Type B pancreatic cell (in vitro differentiated cells): ENCODE measurements at regions not wholly inside any gene's neighbourhood (a gene's known extent, or its start where the extent isn't known, plus 50 kb on each side); places are given as distances from the start of the nearest gene placed in this dataset.

Experiments used
- DNase-seq: peaks from one replicate; pipeline ENCODE4 v3.0.0; 2021; ENCODE audit warnings: mixed read lengths; ENCODE audit not compliant: unreplicated experiment; ENCODE audit errors: extremely low spot score
- H3K27ac Mint-ChIP-seq: 2 replicates; pipeline ENCODE4 v1.8.0; 2021; ENCODE audit warnings: mild to moderate bottlenecking, mixed read lengths
- H3K27me3 Mint-ChIP-seq: 2 replicates; pipeline ENCODE4 v1.8.0; 2021; ENCODE audit warnings: mixed read lengths
- H3K36me3 Mint-ChIP-seq: 2 replicates; pipeline ENCODE4 v1.8.0; 2021; ENCODE audit warnings: mixed read lengths
- H3K4me1 Mint-ChIP-seq: one replicate; pipeline ENCODE4 v1.8.0; 2021; ENCODE audit warnings: mixed read lengths; ENCODE audit not compliant: unreplicated experiment
- H3K4me3 Mint-ChIP-seq: 2 replicates; pipeline ENCODE4 v1.8.0; 2021; ENCODE audit warnings: mild to moderate bottlenecking, mixed read lengths
- H3K9me3 Mint-ChIP-seq: 2 replicates; pipeline ENCODE4 v1.8.0; 2021; ENCODE audit warnings: mixed read lengths
- TF ChIP-seq, protein P1 (sequence below): fragments of 200-600 bp; sonication (generic); conservative IDR thresholded peaks from 2 replicates; pipeline ENCODE4 v1.5.0; 2021; ENCODE audit warnings: antibody characterized with exemption, mild to moderate bottlenecking

DNA sequence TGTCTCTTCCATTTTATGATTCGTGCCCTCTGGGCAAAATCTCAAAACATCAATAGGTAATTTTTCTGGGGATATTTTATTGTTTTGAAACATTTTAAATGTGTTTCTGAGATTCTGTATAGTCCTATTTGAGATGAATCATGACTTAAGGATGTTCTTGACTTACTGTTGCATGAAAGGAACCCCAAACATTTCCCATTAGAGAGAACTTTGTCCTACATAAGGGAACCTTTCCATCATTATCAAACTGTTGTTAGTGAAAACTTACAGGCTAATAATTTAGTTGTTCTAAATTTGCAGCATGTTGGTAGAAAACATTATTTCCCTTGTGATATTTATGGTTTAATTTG is 523.3 kb downstream of the PPARGC1A start:
- no peaks in the 10 kb centered on the region for H3K9me3 Mint-ChIP-seq
- H3K27ac Mint-ChIP-seq = no peak overlapping the region
- H3K4me3 Mint-ChIP-seq = no peak overlapping the region
- DNase-seq = no peak
- TF ChIP-seq, protein P1, sequence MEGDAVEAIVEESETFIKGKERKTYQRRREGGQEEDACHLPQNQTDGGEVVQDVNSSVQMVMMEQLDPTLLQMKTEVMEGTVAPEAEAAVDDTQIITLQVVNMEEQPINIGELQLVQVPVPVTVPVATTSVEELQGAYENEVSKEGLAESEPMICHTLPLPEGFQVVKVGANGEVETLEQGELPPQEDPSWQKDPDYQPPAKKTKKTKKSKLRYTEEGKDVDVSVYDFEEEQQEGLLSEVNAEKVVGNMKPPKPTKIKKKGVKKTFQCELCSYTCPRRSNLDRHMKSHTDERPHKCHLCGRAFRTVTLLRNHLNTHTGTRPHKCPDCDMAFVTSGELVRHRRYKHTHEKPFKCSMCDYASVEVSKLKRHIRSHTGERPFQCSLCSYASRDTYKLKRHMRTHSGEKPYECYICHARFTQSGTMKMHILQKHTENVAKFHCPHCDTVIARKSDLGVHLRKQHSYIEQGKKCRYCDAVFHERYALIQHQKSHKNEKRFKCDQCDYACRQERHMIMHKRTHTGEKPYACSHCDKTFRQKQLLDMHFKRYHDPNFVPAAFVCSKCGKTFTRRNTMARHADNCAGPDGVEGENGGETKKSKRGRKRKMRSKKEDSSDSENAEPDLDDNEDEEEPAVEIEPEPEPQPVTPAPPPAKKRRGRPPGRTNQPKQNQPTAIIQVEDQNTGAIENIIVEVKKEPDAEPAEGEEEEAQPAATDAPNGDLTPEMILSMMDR = no peak
- H3K27me3 Mint-ChIP-seq = peaks cover 2% of the 10 kb centered on the region
- H3K36me3 Mint-ChIP-seq = no peaks in the 10 kb centered on the region
- peaks cover 12% of the 10 kb centered on the region for H3K4me1 Mint-ChIP-seq

DNA sequence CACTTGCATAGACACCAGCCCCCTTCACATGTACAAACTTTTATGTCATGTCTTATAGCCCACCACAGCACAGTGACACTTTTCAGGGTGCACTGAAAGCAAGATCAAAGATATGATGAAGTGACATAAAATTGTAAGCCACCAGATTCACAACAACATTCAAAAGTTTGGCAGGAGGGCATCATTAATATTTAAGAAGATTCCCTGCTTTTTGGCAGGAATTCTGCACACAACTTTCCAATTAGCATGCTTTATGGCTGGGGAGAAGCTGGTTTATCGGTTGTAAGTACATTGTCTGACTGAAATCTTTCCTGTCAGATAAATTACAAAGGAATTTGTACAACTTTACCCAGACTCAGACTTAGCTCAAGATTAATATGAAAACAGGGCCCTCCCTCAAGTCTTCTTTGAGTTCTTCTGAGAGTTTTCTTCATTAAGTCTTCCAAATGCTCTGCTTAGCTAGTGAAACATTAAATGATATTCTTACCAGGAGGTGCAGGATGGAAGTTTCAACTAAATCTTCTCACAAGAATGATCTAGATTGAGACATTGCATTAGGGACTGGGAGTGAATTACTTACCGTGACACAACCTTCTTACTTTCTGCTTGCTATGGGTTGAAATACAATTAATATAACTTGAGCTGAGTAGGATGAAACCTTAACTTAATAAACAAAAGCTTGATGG is 523.8 kb downstream of the PPARGC1A start:
- Mint-ChIP-seq H3K9me3 (no peaks in the 10 kb centered on the region), H3K4me3 (no peak overlapping the region), H3K27me3 (peaks cover 2% of the 10 kb centered on the region), H3K36me3 (no peaks in the 10 kb centered on the region), H3K4me1 (peaks cover 12% of the 10 kb centered on the region), H3K27ac (no peak overlapping the region)
- no peak for DNase-seq
- TF ChIP-seq, protein P1 = no peak

DNA sequence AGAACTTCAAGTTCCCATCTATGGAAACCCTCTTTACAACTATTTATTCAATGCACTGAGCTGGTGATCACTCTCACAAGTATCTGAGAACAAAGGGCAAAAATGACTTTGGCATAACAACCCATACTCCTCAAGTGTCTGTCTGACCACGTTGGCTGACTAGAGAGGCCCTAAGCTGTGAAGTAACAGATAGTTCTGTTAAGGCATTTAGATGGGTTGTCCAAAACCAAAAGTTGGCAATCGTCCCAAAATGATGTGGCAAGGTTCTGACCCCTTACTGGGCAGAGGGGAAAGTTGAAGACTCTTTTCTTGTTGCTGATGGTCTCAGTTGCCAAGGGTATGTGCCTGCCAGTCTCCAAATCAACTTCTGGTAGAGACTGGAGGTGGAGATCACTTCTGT is 524.8 kb downstream of the PPARGC1A start:
- Mint-ChIP-seq H3K4me3 (no peak overlapping the region), H3K9me3 (no peaks in the 10 kb centered on the region), H3K27ac (no peak overlapping the region), H3K27me3 (peaks cover 2% of the 10 kb centered on the region), H3K36me3 (no peaks in the 10 kb centered on the region), H3K4me1 (peaks cover 12% of the 10 kb centered on the region)
- TF ChIP-seq, protein P1 = no peak
- no peak for DNase-seq

DNA sequence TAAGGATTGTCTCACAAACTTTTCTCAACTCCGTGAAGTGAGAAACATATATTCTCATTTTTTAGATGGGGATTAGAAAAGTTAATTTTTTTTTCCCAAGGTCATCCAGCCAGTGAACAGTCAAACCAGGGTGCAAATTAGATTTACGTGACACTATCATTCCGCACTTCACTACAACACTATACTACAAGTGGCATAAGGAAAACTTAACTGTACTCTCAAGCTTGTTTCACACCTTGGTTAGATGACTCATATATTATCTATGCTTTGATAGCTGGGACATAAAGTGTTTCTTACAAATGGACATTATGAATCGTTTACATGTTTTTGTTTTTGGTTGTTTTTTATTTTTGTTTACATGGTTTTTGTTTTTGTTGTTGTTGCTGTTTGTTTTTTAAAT is 525.7 kb downstream of the PPARGC1A start:
- Mint-ChIP-seq H3K36me3 (no peaks in the 10 kb centered on the region), H3K9me3 (no peaks in the 10 kb centered on the region), H3K27ac (no peak overlapping the region), H3K4me1 (peaks cover 8% of the 10 kb centered on the region), H3K4me3 (no peak overlapping the region), H3K27me3 (peaks cover 2% of the 10 kb centered on the region)
- no peak for DNase-seq
- TF ChIP-seq, protein P1 = no peak

DNA sequence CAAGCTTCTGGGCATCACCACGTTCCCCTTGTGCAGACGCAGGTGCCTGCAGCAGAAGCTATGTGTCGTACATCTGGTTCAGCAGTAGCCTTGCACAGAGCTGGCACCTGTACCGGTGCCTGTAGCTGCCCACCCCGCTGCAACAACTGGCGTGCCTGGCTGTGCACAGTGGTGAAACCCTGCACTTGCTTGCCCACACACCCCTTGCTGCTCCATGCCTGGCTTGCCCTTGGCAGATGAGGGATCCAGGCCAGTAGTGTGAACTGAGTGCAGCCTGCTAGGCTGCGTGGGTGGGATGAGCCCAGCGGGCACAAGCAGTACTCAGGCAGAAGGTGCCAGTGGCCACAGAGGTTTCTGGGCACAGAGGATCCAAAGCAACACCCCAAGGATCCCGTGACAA is 528.4 kb downstream of the PPARGC1A start:
- no peaks in the 10 kb centered on the region for H3K36me3 Mint-ChIP-seq
- DNase-seq = no peak
- H3K4me1 Mint-ChIP-seq = no peaks in the 10 kb centered on the region
- H3K9me3 Mint-ChIP-seq = no peaks in the 10 kb centered on the region
- H3K4me3 Mint-ChIP-seq = no peak overlapping the region
- TF ChIP-seq, protein P1 = no peak
- H3K27ac Mint-ChIP-seq = no peak overlapping the region
- H3K27me3 Mint-ChIP-seq = peaks cover 2% of the 10 kb centered on the region

DNA sequence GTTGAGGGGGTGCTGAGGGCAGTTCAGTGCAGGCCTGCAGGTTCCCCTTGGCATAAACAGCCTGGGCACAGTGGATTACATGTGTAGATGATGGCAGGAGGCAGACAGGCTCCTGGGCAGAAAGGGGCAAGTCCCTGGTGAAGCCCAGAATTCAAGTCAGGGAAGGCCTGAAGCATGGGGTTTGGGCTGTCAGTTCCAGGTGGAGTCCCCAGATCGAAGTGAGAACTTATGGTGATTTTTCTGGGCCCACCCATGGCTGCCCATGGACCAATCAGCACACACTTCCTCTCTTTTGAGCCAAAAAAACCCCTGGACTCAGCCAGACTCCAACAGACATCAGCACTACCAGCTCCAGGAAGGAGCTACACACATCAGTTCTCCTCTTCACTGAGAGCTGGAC is 529.1 kb downstream of the PPARGC1A start:
- no peak for DNase-seq
- Mint-ChIP-seq H3K4me3 (no peak overlapping the region), H3K4me1 (no peaks in the 10 kb centered on the region), H3K9me3 (peaks cover under 1% of the 10 kb centered on the region), H3K36me3 (no peaks in the 10 kb centered on the region), H3K27me3 (peaks cover 2% of the 10 kb centered on the region), H3K27ac (no peak overlapping the region)
- TF ChIP-seq, protein P1 = no peak
